ENCODE measurements at regions not wholly inside any gene's neighbourhood (a gene's known extent, or its start where the extent isn't known, plus 50 kb on each side); places are given as distances from the start of the nearest gene placed in this dataset.

- no peak for DNase-seq (ENCODE audit: low spot score)
Observed at GRCh38 chr1:38571726-38572125, 287.8 kb downstream of the RRAGC start.

GRCh38 chr1:38570657-38570975, 289.0 kb downstream of the RRAGC start:
- no peak for DNase-seq (ENCODE audit: low spot score)

- no peak for DNase-seq (ENCODE audit: low spot score)
Observed at GRCh38 chr1:38569932-38570656, 289.5 kb downstream of the RRAGC start.

- DNase-seq (ENCODE audit: low spot score), result no peak
Observed at GRCh38 chr1:38568061-38568857, 291.3 kb downstream of the RRAGC start.

GRCh38 chr1:38567401-38567800, 292.2 kb downstream of the RRAGC start:
- no peak for DNase-seq (ENCODE audit: low spot score)

GRCh38 chr1:38565020-38565491, 294.5 kb downstream of the RRAGC start:
- no peak for DNase-seq (ENCODE audit: low spot score)

- DNase-seq (ENCODE audit: low spot score), result no peak
Observed at GRCh38 chr1:38563942-38564735, 295.4 kb downstream of the RRAGC start.

GRCh38 chr1:38561725-38562124, 297.8 kb downstream of the RRAGC start:
- no peak for DNase-seq (ENCODE audit: low spot score)

- DNase-seq (ENCODE audit: low spot score), result no peak
Observed at GRCh38 chr1:38561110-38561509, 298.5 kb downstream of the RRAGC start.

GRCh38 chr1:38560457-38560856, 299.1 kb downstream of the RRAGC start:
- DNase-seq (ENCODE audit: low spot score), result no peak

GRCh38 chr1:38559446-38560165, 300.0 kb downstream of the RRAGC start:
- DNase-seq (ENCODE audit: low spot score), result no peak

- DNase-seq (ENCODE audit: low spot score), result no peak
Observed at GRCh38 chr1:38558500-38559445, 300.8 kb downstream of the RRAGC start.

- DNase-seq (ENCODE audit: low spot score), result no peak
Observed at GRCh38 chr1:38558055-38558454, 301.5 kb downstream of the RRAGC start.

- DNase-seq (ENCODE audit: low spot score), result no peak
Observed at GRCh38 chr1:38555594-38555993, 304.0 kb downstream of the RRAGC start.

GRCh38 chr1:38555130-38555529, 304.4 kb downstream of the RRAGC start:
- DNase-seq (ENCODE audit: low spot score), result no peak

GRCh38 chr1:38551318-38552307, 308.0 kb downstream of the RRAGC start:
- DNase-seq (ENCODE audit: low spot score), result no peak

- no peak for DNase-seq (ENCODE audit: low spot score)
Observed at GRCh38 chr1:38549191-38549590, 310.4 kb downstream of the RRAGC start.

GRCh38 chr1:38547321-38547720, 312.3 kb downstream of the RRAGC start:
- no peak for DNase-seq (ENCODE audit: low spot score)

- DNase-seq (ENCODE audit: low spot score), result no peak
Observed at GRCh38 chr1:38546636-38547035, 312.9 kb downstream of the RRAGC start.

- DNase-seq (ENCODE audit: low spot score), result no peak
Observed at GRCh38 chr1:38541223-38541622, 318.3 kb downstream of the RRAGC start.

All from AG08396 (cell line).